ENCODE measurements at regions not wholly inside any gene's neighbourhood (a gene's known extent, or its start where the extent isn't known, plus 50 kb on each side); places are given as distances from the start of the nearest gene placed in this dataset.

DNA sequence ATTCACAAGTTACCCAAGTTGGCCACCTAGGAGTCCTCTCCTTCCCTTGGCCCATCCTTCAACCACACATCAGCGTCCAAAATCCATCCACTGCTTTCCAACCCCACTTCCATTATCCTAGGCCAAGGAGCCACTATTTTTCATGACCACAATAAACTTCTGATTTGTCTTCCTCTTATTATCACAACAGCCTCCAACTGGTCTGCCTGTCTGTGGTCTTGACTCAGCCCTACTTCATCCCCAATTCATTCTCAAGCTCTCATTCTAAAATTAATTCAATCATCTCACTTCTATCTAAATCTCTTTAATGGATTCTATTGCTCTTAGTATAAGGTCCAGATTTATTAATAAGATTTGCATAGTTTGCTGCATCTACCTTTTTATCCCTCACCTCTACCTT is 189.0 kb upstream of the PRDM1 start:
- no peak for TF ChIP-seq POLR2A (IDR thresholded peaks at IDR 0.05)
- TF ChIP-seq, protein P1, sequence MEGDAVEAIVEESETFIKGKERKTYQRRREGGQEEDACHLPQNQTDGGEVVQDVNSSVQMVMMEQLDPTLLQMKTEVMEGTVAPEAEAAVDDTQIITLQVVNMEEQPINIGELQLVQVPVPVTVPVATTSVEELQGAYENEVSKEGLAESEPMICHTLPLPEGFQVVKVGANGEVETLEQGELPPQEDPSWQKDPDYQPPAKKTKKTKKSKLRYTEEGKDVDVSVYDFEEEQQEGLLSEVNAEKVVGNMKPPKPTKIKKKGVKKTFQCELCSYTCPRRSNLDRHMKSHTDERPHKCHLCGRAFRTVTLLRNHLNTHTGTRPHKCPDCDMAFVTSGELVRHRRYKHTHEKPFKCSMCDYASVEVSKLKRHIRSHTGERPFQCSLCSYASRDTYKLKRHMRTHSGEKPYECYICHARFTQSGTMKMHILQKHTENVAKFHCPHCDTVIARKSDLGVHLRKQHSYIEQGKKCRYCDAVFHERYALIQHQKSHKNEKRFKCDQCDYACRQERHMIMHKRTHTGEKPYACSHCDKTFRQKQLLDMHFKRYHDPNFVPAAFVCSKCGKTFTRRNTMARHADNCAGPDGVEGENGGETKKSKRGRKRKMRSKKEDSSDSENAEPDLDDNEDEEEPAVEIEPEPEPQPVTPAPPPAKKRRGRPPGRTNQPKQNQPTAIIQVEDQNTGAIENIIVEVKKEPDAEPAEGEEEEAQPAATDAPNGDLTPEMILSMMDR (IDR thresholded peaks at IDR 0.05), result no peak
